Ishikawa (cell line): ENCODE measurements at regions not wholly inside any gene's neighbourhood (a gene's known extent, or its start where the extent isn't known, plus 50 kb on each side); places are given as distances from the start of the nearest gene placed in this dataset.

Experiments
- CEBPB ChIP-seq: IDR thresholded peaks from 2 replicates; pipeline ENCODE4 v1.6.1; 2012
- CREB1 ChIP-seq: IDR thresholded peaks from 2 replicates; pipeline ENCODE4 v1.6.1; 2012; ENCODE audit warnings: low read depth
- EGR1 ChIP-seq: IDR thresholded peaks from 2 replicates; pipeline ENCODE4 v1.6.1; 2012
- EP300 ChIP-seq: IDR thresholded peaks from 2 replicates; pipeline ENCODE4 v1.6.1; 2012; ENCODE audit warnings: borderline replicate concordance
- FOXM1 ChIP-seq: IDR thresholded peaks from 2 replicates; pipeline ENCODE4 v1.6.1; 2012; ENCODE audit warnings: low read depth, borderline replicate concordance
- MAX ChIP-seq: IDR thresholded peaks from 2 replicates; pipeline ENCODE4 v1.6.1; 2012
- NFIC ChIP-seq: IDR thresholded peaks from 2 replicates; pipeline ENCODE4 v1.6.1; 2012
- RAD21 ChIP-seq: IDR thresholded peaks from 2 replicates; pipeline ENCODE4 v1.6.1; 2012; ENCODE audit warnings: low read depth
- TAF1 ChIP-seq: IDR thresholded peaks from 2 replicates; pipeline ENCODE4 v1.6.1; 2012; ENCODE audit warnings: low read depth, mild to moderate bottlenecking
- TCF12 ChIP-seq: IDR thresholded peaks from 2 replicates; pipeline ENCODE4 v1.6.1; 2012; ENCODE audit warnings: low read depth
- TEAD4 ChIP-seq: IDR thresholded peaks from 2 replicates; pipeline ENCODE4 v1.6.1; 2012
- YY1 ChIP-seq: IDR thresholded peaks from 2 replicates; pipeline ENCODE4 v1.6.1; 2012; ENCODE audit warnings: low read depth
- ZBTB7A ChIP-seq: IDR thresholded peaks from 2 replicates; pipeline ENCODE4 v1.6.1; 2012; ENCODE audit warnings: low read depth
- TF ChIP-seq, protein P1 (sequence below): IDR thresholded peaks from 2 replicates; pipeline ENCODE4 v1.6.1; 2012; ENCODE audit warnings: low read depth, mild to moderate bottlenecking
- TF ChIP-seq, protein P2 (sequence below): IDR thresholded peaks from 2 replicates; pipeline ENCODE4 v1.6.1; 2012

GRCh38 chr11:37503411-37504059 is 905.5 kb upstream of the RAG2 start:
- TF ChIP-seq CEBPB (no peak), MAX (no peak), ZBTB7A (no peak), CREB1 (no peak), TAF1 (no peak), EGR1 (no peak), NFIC (no peak), YY1 (no peak), EP300 (no peak), RAD21 (no peak), TEAD4 (no peak), TCF12 (no peak), FOXM1 (no peak)
- TF ChIP-seq, protein P1, sequence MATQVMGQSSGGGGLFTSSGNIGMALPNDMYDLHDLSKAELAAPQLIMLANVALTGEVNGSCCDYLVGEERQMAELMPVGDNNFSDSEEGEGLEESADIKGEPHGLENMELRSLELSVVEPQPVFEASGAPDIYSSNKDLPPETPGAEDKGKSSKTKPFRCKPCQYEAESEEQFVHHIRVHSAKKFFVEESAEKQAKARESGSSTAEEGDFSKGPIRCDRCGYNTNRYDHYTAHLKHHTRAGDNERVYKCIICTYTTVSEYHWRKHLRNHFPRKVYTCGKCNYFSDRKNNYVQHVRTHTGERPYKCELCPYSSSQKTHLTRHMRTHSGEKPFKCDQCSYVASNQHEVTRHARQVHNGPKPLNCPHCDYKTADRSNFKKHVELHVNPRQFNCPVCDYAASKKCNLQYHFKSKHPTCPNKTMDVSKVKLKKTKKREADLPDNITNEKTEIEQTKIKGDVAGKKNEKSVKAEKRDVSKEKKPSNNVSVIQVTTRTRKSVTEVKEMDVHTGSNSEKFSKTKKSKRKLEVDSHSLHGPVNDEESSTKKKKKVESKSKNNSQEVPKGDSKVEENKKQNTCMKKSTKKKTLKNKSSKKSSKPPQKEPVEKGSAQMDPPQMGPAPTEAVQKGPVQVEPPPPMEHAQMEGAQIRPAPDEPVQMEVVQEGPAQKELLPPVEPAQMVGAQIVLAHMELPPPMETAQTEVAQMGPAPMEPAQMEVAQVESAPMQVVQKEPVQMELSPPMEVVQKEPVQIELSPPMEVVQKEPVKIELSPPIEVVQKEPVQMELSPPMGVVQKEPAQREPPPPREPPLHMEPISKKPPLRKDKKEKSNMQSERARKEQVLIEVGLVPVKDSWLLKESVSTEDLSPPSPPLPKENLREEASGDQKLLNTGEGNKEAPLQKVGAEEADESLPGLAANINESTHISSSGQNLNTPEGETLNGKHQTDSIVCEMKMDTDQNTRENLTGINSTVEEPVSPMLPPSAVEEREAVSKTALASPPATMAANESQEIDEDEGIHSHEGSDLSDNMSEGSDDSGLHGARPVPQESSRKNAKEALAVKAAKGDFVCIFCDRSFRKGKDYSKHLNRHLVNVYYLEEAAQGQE: no peak
- TF ChIP-seq, protein P2, sequence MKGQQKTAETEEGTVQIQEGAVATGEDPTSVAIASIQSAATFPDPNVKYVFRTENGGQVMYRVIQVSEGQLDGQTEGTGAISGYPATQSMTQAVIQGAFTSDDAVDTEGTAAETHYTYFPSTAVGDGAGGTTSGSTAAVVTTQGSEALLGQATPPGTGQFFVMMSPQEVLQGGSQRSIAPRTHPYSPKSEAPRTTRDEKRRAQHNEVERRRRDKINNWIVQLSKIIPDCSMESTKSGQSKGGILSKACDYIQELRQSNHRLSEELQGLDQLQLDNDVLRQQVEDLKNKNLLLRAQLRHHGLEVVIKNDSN: no peak

DNA sequence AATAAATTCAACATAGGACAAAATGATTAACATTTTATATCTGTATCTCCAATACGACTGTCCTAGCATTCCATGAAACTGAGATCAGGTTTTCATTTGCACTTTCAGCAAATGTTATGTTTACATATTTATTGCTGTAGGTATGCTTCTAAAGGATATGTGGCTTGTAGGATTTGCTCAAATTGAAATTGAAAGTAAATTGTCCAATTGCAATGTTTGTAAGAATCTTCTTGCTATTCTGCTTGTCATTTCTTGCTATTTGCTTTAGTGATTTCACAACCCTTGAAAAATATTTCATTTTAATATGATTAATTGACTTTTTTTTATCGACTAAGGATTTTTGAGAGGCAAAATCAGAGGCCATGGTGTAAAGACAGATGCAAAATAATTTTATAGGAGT is 904.2 kb upstream of the RAG2 start:
- TF ChIP-seq RAD21 (no peak), TEAD4 (no peak), CREB1 (no peak), TAF1 (no peak), CEBPB (no peak), YY1 (no peak)
- TF ChIP-seq, protein P1: no peak

GRCh38 chr11:37500425-37500824 is 902.4 kb upstream of the RAG2 start:
- TF ChIP-seq TAF1 (no peak), TCF12 (no peak), ZBTB7A (no peak), CEBPB (no peak), CREB1 (no peak), YY1 (no peak), EGR1 (no peak), NFIC (no peak), EP300 (no peak), TEAD4 (no peak), FOXM1 (no peak), RAD21 (no peak), MAX (no peak)
- TF ChIP-seq, protein P1: no peak
- TF ChIP-seq, protein P2: no peak

DNA sequence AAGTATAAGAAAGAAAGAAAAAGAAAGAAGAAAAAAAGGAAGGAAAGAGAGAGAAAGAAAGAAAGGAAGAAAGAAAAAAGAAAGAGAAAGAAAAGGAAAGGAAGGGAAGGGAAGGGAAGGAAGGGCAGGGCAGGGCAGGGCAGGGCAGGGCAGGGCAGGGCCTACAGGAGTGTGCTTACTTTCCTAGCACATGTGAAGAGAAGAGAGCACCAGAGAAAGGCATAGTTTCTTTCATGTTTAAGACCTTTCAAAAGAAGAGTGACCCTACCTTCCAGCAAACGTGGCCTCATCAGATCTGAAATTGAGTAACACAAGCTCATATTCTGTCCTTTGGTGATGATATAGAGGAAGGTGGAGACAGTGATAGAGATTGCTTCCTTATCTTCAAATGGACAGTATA is 899.3 kb upstream of the RAG2 start:
- TF ChIP-seq, protein P2: no peak
- no peak for TF ChIP-seq CREB1
- TF ChIP-seq FOXM1: no peak
- TF ChIP-seq ZBTB7A: no peak
- TF ChIP-seq TAF1: no peak
- TF ChIP-seq MAX: no peak
